SW 1271 (cell line): ENCODE measurements at regions not wholly inside any gene's neighbourhood (a gene's known extent, or its start where the extent isn't known, plus 50 kb on each side); places are given as distances from the start of the nearest gene placed in this dataset.

Experiments
- DNase-seq, 2 experiments: peaks; one replicate each; lab custom pipeline; 2025; lab: John Stamatoyannopoulos, UW

DNA sequence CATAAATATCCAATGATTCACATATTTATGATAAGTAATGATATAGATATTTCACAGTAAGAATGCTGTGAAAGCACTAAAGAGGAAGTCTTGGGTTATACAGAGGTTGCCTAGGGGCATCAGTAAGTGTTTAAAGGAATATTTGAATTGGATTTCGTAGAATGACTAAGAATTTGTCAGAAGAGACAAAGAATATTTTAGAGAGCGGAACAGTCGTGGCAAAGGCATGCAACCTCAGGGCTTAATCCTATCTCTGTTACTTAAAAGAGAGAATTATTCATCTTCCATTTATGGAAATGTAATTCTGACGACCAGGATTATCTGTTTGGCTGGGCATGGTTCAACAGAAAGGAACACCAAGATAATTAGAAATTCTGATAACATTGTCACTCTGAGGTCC lies 171.9 kb upstream of the NR5A2 start:
- peak; percentile 57 to 79 for DNase-seq

DNA sequence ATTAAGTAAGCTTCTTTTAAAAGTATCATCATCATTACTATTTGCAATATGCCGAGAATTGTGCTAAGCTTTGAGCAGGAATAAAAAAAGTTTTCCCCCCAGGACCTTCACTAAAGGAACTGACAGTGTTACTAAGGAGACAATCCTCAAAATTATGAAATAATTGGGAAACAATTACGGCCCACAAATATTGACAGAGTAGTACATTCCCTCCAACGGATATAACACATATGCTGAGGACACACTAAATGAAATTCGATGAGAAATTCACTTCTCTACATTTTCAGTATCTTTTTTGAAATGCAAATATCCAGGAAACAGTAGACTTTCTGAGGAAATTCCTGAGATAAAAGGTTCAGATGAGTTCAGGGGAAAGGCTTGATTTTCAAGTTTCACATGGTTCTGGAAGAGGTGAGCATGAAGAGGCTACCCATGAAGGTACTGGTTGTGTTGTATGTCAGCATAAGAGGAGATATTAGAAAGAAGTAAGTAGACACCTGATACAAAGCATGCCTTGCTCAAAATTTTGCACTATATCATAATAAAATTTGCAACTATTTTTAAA lies 171.2 kb upstream of the NR5A2 start:
- DNase-seq, result no peak

- peak in 1 of 2 experiments; percentile 8 for DNase-seq
Observed at GRCh38 chr1:199857108-199857507, 170.4 kb upstream of the NR5A2 start.

DNA sequence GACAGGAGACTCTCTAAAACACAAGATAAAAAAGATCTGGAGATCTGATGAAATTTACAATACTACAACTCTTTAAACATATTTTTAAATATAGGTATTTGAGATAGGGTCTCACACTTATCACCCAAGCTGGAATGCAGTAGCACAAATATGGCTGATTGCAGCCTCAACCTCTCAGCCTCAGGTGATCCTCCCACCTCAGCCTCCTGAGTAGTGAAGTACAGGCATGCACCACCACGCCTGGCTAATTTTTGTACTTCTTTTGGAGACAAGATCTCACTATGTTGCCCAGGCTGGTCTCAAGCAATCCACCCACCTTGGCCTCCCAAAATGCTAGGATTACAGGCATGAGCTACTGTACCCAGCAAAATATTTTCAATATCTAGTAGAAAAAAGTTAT lies 170.0 kb upstream of the NR5A2 start:
- DNase-seq, result no peak

GRCh38 chr1:199858171-199858570 lies 169.3 kb upstream of the NR5A2 start:
- no peak for DNase-seq

DNA sequence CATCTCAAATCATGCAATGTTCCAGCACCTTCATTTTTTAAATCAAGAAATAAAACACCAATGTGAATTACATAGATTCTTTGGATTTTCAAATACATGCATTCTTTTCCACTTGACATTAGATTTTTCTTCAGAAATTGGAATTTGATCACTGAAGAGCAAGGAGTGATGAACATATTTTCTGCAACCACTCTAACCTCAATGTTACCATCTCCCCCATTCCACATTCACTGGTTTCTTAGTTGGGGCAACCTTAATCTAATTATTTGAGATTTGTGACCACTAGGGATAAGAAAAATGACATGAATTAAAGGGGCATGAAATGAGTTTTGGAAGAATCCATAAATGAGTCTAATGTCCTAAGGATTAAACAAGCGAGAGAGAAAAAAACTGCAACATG lies 168.7 kb upstream of the NR5A2 start:
- DNase-seq, result no peak

- DNase-seq, result peak; percentile 23 to 81
Observed at GRCh38 chr1:199859491-199859933, 168.0 kb upstream of the NR5A2 start.

GRCh38 chr1:199861020-199861795 lies 166.3 kb upstream of the NR5A2 start:
- DNase-seq, result no peak

DNA sequence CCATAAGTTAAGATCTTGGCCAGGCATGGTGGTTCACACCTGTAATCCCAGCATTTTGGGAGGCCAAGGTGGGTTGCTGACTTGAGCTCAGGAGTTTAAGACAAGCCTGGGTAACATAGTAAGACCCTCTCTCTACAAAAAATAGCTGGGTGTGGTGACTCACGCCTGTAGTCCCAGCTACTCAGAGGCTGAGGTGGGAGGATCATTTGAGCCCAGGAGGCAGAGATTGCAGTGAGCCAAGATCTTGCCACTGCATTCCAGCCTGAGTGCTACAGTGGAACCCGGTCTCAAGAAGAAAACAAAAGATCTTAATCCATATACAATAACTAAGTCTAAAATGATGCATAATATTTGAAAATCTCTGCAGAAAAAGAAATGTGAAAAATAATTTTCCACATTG lies 165.5 kb upstream of the NR5A2 start:
- DNase-seq, result no peak

- no peak for DNase-seq
Observed at GRCh38 chr1:199866210-199866617, 161.3 kb upstream of the NR5A2 start.

DNA sequence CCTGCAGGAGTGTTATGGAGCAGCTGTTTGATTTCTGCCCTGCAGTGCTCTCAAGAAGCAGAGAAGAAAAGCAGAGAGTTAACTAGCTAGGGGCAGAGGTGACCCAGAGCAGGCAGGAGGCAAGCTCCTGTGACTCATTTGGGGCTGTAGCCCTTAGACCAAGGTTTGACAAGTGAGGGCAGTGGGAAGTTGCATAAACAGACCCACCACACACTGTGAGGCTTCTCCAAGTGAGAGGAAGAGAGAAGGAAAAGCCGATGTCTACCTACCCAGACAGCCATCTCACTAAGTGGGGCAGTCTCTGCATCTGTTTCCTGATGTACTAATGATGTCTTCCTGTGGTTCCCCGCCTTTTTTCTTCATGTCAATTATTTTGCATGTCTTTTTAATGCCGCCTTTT lies 159.9 kb upstream of the NR5A2 start:
- no peak for DNase-seq

- DNase-seq, result no peak
Observed at GRCh38 chr1:199868777-199869176, 158.7 kb upstream of the NR5A2 start.

DNA sequence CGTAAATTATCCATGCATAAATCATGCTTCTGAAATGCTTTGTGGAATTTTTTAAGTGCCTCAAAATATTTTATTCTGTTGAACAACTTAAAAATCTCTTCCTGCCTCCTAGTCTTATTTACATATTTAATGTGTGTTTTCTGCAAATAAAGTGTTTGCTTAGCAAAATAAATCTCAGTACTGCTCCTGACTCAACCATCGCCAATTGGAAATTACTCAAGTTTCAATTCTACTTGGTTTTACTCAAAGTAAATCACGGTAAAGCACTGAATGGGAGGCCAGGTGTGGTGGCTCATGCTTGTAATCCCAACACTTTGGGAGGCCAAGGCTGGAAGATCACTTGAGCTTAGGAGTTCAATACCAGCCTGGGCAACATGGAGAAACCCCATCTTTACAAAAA lies 152.2 kb upstream of the NR5A2 start:
- DNase-seq, result no peak

DNA sequence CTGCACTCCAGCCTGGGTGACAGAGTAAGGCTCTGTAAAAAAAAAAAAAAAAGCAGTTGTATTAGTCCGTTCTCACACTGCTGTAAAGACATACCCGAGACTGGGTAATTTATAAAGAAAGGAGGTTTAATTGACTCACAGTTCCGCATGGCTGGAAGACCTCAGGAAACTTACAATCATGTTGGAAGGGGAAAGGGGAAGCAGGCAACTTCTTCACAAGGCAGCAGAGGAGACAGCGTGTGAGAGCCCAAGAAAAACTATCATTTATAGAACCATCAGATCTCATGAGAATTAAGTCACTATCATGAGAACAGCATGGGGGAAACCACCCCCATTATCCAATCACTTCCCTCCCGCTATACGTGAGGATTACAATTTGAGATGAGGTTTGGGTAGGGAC lies 151.7 kb upstream of the NR5A2 start:
- no peak for DNase-seq

GRCh38 chr1:199877526-199878384 lies 149.8 kb upstream of the NR5A2 start:
- DNase-seq, result no peak

DNA sequence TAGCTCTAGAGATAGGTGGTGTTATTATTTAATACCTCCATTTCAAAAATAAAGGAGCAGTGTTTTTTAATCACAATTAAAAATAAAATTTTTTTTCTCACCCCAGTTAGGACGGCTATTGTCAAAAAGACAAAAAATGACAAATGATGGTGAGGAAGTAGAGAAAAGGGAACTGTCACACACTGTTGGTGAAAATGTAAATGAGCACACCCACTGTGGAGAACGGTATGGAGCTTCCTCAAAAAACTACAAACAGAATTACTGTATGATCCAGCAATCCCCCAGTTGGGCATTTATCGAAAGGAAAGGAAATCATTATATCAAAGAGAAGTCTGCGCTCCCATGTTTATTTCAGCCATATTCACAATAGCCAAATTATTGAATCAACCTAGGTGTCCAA lies 148.7 kb upstream of the NR5A2 start:
- no peak for DNase-seq

DNA sequence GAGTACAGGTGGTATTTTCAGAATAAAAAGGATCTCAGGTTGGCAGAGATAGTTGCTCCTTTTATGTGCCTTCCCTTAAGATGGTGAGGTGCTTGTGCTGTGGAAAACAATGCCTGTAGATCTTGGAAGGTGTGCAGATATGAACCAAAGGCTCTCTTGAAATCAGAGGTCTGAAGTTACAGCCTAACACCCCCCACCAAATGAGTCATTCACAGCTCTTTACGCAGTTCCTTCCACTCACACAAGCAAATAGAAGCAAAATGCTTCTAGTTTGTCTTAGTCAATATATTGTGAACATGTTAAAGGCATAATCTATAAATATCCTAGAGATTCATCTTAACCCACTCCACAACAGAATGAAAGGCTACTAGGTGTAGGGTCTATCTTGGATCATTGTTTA lies 128.9 kb upstream of the NR5A2 start:
- no peak for DNase-seq

DNA sequence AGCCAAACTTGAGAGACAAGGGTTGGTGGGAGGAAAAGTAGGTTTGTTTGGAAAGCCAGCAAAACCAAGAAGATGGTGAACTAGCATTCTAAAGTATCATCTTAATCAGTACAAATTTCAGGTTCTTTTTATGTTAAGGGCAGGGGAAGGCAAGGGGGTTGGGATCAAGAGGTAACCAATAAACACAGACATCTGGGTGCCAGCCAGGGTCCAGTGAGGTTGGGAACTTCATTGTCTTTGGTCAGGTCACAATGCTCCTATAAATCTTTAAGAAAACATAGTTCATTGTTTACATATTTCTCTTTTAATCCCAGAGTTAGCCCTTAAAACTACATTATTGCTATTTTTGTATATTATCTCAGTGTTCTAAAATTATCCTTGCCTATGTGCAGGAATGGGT lies 126.2 kb upstream of the NR5A2 start:
- no peak for DNase-seq

DNA sequence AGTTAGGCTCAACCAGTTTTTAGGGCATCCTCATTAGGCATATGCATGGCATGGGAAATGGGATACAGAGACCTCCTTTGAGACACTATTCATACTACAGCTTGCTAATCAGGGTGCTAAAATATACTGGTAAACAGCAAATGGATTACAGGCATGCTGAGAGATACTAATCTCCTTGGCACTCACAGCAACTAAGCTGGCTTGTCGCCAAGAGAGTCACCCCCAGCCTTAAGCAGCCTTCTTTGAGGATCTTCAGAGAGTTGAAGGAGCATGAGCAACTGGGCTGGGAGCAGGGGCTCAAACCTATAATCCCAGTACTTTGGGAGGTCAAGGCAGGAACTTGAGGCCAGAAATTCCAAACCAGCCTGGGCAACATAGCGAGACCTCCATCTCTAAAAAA lies 120.1 kb upstream of the NR5A2 start:
- DNase-seq, result no peak

DNA sequence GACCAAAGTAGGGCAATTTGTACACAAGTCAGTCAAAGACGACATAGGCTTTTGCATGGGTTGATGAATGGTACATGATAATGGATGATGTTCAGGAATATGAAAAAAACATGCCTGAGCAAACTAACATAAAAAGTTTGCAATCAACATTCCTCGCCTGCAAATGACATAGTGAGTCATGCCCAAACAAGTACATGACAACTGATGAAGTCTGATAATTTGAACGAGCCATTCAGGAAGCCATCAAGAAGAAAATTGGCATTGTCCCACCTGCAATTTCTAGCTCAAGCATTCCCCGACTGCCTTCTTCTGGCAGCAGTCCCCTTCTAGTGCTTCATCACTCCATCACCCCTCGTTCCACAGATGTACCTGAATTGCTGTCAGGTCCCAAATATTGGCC lies 118.4 kb upstream of the NR5A2 start:
- no peak for DNase-seq

DNA sequence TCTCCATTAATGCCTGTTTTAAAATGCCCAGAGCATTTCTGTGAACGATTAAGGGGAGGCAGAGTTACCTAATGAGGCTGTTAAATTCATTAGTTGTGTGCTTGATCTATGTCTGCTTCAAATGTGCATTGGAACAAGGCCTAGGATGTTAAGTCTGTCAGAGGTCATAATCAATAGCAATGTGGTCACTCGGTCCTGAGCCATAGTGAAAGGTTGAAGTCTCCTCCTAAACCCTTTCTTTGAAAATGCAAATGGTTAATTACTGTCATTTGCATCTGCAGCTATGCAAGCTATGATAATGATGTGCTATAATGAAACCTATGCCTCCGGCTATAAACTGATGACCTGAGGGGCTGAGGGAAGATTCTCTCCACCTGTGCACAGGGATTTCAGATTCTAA lies 114.2 kb upstream of the NR5A2 start:
- no peak for DNase-seq

DNA sequence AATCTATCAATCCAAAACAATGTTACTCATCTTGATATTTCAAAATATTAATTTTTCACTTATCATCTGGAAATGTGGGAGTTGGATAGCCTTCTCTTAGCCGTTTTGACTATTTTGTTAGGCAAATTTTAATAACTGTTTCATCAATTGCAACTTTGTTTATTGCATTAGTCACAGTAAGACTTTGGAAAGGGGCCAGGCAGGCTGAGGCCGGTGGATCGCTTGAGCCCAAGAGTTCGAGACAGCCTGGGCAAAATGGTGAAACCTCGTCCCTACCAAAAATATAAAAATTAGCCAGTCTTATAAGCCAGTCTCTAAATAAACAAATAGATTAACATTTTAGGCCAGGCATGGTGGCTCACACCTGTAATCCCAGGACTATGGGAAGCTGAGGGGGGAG lies 113.0 kb upstream of the NR5A2 start:
- DNase-seq, result no peak

DNA sequence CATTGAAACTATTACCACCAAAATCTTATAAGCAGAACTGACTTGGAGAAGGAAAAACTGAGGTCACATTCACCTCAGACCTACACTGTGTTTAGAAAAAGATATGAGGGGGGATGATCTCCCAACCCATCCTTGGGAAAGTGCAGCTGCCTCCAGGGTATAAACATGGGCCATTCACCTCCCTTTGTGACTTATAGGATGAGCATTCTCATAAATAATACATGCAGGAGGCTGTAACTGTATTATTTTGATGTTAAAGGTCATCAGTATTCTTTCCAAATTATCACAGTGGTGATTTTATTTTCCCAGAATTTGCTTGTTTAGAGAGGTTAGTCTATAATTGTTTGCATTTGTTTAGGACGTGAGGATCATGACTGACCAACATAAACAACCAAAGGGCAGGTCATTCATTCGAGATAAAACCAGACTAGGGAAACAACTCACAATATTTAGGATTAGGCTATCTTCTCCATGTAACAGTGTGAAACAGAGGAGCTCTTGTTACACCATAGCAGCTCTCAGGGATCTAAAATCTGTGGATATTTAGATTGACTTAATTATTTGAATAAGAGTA lies 109.2 kb upstream of the NR5A2 start:
- no peak for DNase-seq
